Central memory CD8-positive, alpha-beta T cell (primary cell): ENCODE measurements at regions not wholly inside any gene's neighbourhood (a gene's known extent, or its start where the extent isn't known, plus 50 kb on each side); places are given as distances from the start of the nearest gene placed in this dataset.

Source experiments
- ATAC-seq: fragments of 150-1000 bp; cut with Tn5 transposase; replicated peaks from 2 replicates; pipeline ENCODE4 v1.10.0; 2022; ENCODE audit warnings: mild to moderate bottlenecking, moderate FRiP score, moderate number of reproducible peaks; ENCODE audit not compliant: poor library complexity, severe bottlenecking; ENCODE audit errors: extremely low read depth
- DNase-seq, 2 donors: peaks; one replicate each; pipeline ENCODE4 v3.0.0; 2021; ENCODE audit warnings: low spot score in 2 of 2
- H3K27ac Mint-ChIP-seq: one replicate; pipeline ENCODE4 v1.8.0; 2022; ENCODE audit warnings: low read depth, mild to moderate bottlenecking, moderate library complexity, mixed read lengths
- H3K27me3 Mint-ChIP-seq: one replicate; pipeline ENCODE4 v1.8.0; 2022; ENCODE audit warnings: mixed read lengths
- H3K36me3 Mint-ChIP-seq: one replicate; pipeline ENCODE4 v1.8.0; 2022; ENCODE audit warnings: mild to moderate bottlenecking, moderate library complexity, mixed read lengths; ENCODE audit not compliant: insufficient read depth
- H3K4me1 Mint-ChIP-seq: one replicate; pipeline ENCODE4 v1.8.0; 2022; ENCODE audit warnings: mixed read lengths
- H3K4me3 Mint-ChIP-seq: one replicate; pipeline ENCODE4 v1.8.0; 2022; ENCODE audit warnings: mild to moderate bottlenecking, moderate library complexity, mixed read lengths
- H3K9me3 Mint-ChIP-seq: one replicate; pipeline ENCODE4 v1.8.0; 2022; ENCODE audit warnings: mixed read lengths

DNA sequence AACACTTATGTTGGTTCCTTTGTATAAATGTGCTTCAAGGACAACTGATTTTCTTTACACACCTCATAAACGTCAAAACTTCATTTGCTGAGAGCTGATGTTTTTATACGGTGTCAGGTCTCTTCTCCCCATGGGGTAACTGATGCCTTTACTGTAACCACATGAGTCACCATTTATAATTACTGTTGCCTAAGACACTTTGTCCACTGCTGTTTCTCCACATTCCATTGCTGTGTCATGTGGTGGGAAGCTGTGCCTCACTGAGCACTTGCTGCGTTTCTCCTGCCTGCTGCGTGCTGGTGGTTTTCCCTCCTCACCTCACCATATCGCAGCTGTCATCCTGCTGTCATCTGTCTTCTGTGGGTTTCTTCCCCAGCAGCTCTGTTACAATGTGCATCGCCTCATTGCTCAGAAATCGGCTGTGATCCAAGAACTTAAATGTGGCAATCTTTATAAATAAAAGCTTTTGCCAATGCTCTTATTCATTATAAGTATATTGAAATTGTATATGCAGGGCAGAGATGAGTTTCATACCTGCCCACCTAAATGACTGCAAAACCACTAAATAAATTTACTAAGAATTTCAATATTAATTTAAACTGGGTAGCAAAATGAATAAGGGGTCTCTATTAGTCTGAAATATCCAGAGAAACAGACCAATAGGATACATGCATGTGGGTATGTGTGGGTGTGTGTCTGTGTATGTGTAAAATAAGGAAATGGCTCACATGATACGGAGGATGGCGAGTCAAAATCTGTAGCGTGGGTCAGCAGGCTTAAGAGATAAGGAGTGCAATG lies 547.0 kb upstream of the SLITRK5 start:
- Mint-ChIP-seq H3K4me3 (no peak overlapping the region), H3K36me3 (no peaks in the 10 kb centered on the region), H3K9me3 (peaks cover 17% of the 10 kb centered on the region), H3K27me3 (no peaks in the 10 kb centered on the region), H3K27ac (no peak overlapping the region), H3K4me1 (no peaks in the 10 kb centered on the region)
- ATAC-seq = no peak
- DNase-seq = no peak

GRCh38 chr13:87124785-87125074 lies 546.4 kb upstream of the SLITRK5 start:
- peaks cover 22% of the 10 kb centered on the region for H3K9me3 Mint-ChIP-seq
- H3K27me3 Mint-ChIP-seq = no peaks in the 10 kb centered on the region
- no peak for DNase-seq

GRCh38 chr13:87128036-87128435 lies 543.1 kb upstream of the SLITRK5 start:
- DNase-seq = no peak
- no peak overlapping the region for H3K4me3 Mint-ChIP-seq
- peaks cover 23% of the 10 kb centered on the region for H3K9me3 Mint-ChIP-seq
- ATAC-seq = no peak
- no peaks in the 10 kb centered on the region for H3K36me3 Mint-ChIP-seq
- H3K27ac Mint-ChIP-seq = no peak overlapping the region
- H3K4me1 Mint-ChIP-seq = no peaks in the 10 kb centered on the region
- no peaks in the 10 kb centered on the region for H3K27me3 Mint-ChIP-seq

More at GRCh38 chr13:87124785-87125074, 546.4 kb upstream of the SLITRK5 start:
- H3K36me3 Mint-ChIP-seq = no peaks in the 10 kb centered on the region
- H3K4me3 Mint-ChIP-seq = no peak overlapping the region
- no peak for ATAC-seq
- H3K4me1 Mint-ChIP-seq = no peaks in the 10 kb centered on the region
- no peak overlapping the region for H3K27ac Mint-ChIP-seq

DNA sequence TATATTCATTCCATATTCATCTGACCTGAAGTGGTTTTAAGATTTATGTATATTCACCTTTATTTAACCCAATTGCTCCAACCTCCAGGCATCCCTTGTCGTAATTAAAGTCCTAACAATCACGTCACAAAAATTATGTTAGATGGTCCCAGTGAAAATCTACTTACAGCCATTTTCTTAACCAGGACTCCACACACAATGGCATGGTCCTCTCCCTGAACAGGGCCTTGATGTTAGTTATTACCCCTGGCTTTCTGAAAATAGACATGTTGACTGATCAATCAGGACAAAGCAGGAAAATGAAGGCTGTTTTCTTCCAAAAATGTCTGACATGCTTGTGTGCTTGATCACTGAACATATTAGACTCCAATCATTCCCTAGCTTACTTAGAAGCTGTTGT lies 542.7 kb upstream of the SLITRK5 start:
- Mint-ChIP-seq H3K4me3 (no peak overlapping the region), H3K36me3 (no peaks in the 10 kb centered on the region), H3K27me3 (no peaks in the 10 kb centered on the region), H3K4me1 (no peaks in the 10 kb centered on the region), H3K27ac (no peak overlapping the region), H3K9me3 (peaks cover 23% of the 10 kb centered on the region)
- ATAC-seq (no peak), DNase-seq (no peak)

GRCh38 chr13:87129602-87130300 lies 541.4 kb upstream of the SLITRK5 start:
- no peak for ATAC-seq

GRCh38 chr13:87130423-87130822 lies 540.7 kb upstream of the SLITRK5 start:
- Mint-ChIP-seq H3K4me1 (no peaks in the 10 kb centered on the region), H3K27ac (no peak overlapping the region), H3K4me3 (no peak overlapping the region), H3K27me3 (no peaks in the 10 kb centered on the region), H3K9me3 (peaks cover 15% of the 10 kb centered on the region), H3K36me3 (no peaks in the 10 kb centered on the region)
- ATAC-seq = no peak
- DNase-seq = no peak

More at GRCh38 chr13:87129602-87130300, 541.4 kb upstream of the SLITRK5 start:
- DNase-seq = no peak
- Mint-ChIP-seq H3K27me3 (no peaks in the 10 kb centered on the region), H3K27ac (no peak overlapping the region), H3K9me3 (peaks cover 15% of the 10 kb centered on the region), H3K36me3 (no peaks in the 10 kb centered on the region), H3K4me3 (no peak overlapping the region), H3K4me1 (no peaks in the 10 kb centered on the region)

DNA sequence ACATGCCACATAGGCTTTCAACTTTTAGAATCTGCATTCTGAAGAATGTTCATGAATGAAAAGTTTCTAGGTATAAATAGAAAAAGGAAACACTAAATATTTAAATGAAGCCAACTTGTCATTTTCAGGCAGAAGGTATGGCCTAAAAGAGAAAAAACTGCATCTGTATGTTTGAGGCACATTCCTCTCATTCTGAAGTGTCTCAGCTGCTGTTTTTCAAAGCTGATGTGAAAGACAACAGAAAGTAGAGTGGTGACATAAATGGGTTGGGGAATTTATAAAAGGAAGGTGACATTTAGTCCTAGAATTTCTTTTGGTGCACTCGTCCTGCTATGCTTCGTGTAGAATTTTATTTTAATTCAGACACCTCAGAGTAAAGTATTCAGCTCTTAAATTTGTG lies 539.6 kb upstream of the SLITRK5 start:
- Mint-ChIP-seq H3K27ac (no peak overlapping the region), H3K4me3 (no peak overlapping the region), H3K9me3 (peaks cover 11% of the 10 kb centered on the region), H3K4me1 (no peaks in the 10 kb centered on the region), H3K27me3 (no peaks in the 10 kb centered on the region), H3K36me3 (no peaks in the 10 kb centered on the region)
- DNase-seq = no peak
- no peak for ATAC-seq

DNA sequence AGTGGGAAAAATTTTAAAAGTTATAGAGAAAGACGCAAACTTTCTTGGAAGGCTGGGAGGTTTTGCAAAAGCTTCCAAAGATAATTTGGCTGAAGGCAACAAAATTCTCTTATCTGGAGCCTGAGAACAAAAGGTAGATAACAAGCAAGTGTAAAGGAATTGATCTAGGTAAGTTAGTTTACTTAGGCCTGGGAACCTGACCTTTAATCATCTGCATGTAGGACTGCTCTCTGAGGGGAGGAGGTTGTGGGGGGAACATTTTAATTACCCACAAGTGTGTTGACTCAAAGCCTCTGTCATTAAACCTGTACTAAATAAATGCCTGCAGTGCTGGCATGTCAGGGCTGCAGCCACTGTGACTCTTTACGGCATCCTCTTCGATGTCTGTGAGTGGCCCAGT lies 532.3 kb upstream of the SLITRK5 start:
- H3K27me3 Mint-ChIP-seq = no peaks in the 10 kb centered on the region
- DNase-seq = no peak
- H3K9me3 Mint-ChIP-seq = peaks cover 9% of the 10 kb centered on the region
- H3K4me3 Mint-ChIP-seq = no peak overlapping the region
- H3K4me1 Mint-ChIP-seq = no peaks in the 10 kb centered on the region
- no peak overlapping the region for H3K27ac Mint-ChIP-seq
- H3K36me3 Mint-ChIP-seq = no peaks in the 10 kb centered on the region
- ATAC-seq = no peak

- no peaks in the 10 kb centered on the region for H3K4me1 Mint-ChIP-seq
- no peak overlapping the region for H3K27ac Mint-ChIP-seq
- no peaks in the 10 kb centered on the region for H3K36me3 Mint-ChIP-seq
- no peaks in the 10 kb centered on the region for H3K27me3 Mint-ChIP-seq
- ATAC-seq = no peak
- DNase-seq = no peak
- peaks cover 9% of the 10 kb centered on the region for H3K9me3 Mint-ChIP-seq
- H3K4me3 Mint-ChIP-seq = no peak overlapping the region
Measured at GRCh38 chr13:87147076-87147475, 524.1 kb upstream of the SLITRK5 start.

DNA sequence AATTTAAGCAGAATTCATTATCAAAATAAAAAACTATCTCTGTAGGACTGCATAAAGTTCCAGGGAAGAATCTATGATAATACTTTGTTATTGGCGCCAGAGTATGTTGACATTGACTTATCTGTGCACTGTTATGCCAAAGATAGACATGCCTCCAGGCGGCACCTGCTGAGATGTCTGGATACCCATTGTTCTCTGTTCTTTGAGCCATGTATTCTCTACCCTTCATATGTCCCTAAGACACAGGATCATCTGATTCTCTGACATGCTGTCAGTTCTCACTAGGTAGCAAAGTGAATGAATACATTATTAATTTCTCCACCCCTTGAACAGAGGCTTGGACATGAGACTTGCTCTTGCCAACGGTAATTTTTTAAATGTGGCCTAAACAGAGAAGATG lies 517.8 kb upstream of the SLITRK5 start:
- Mint-ChIP-seq H3K36me3 (no peaks in the 10 kb centered on the region), H3K9me3 (peaks cover 4% of the 10 kb centered on the region), H3K4me1 (no peaks in the 10 kb centered on the region), H3K4me3 (no peak overlapping the region), H3K27me3 (no peaks in the 10 kb centered on the region), H3K27ac (no peak overlapping the region)
- ATAC-seq (no peak), DNase-seq (no peak)

- ATAC-seq = no peak
Measured at GRCh38 chr13:87166348-87166747, 504.8 kb upstream of the SLITRK5 start.

DNA sequence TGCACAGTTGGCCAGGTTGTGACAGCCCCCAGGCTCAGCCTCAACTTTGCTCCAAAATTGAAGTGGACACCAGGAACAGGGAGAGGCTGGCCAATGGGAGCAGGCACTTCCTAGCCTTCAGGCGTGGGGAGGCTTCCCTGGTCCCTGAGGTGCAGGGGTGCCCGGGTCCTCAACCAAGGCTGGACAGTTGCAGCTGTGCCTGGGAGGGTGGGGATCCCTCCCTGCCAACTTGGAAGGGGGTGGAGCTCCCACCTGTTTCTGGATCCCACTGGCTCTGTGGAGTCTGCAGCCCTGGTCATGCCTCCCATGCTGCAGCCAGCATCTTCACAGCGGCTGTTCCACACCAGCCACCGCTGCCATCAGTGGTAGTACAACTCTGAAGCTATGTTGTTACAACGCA lies 502.8 kb upstream of the SLITRK5 start:
- Mint-ChIP-seq H3K36me3 (no peaks in the 10 kb centered on the region), H3K27me3 (no peaks in the 10 kb centered on the region), H3K4me1 (no peaks in the 10 kb centered on the region), H3K4me3 (no peak overlapping the region), H3K9me3 (peaks cover 20% of the 10 kb centered on the region), H3K27ac (no peak overlapping the region)
- no peak for DNase-seq
- ATAC-seq = no peak

More at GRCh38 chr13:87166348-87166747, 504.8 kb upstream of the SLITRK5 start:
- Mint-ChIP-seq H3K27ac (no peak overlapping the region), H3K27me3 (no peaks in the 10 kb centered on the region), H3K9me3 (peaks cover 25% of the 10 kb centered on the region), H3K4me3 (no peak overlapping the region), H3K36me3 (no peaks in the 10 kb centered on the region), H3K4me1 (no peaks in the 10 kb centered on the region)
- DNase-seq = no peak

DNA sequence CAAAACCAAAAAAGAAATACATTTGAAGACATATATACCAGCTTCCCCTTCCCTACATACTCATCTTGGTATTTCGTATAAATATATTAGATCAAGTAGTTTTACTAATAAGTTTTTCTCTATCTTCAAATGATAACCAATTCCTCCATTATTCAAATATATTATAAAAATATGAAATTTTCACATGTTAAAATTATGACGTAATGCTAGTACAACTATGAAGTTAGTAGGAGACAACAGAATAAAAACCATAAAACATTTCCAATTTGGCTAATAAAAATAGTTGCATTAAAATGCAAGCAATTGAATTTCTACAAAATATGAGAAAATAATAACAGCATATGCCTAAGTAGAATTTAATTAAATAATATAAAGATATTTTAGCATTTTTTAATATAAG lies 501.8 kb upstream of the SLITRK5 start:
- H3K4me1 Mint-ChIP-seq = no peaks in the 10 kb centered on the region
- H3K36me3 Mint-ChIP-seq = no peaks in the 10 kb centered on the region
- DNase-seq (no peak), ATAC-seq (no peak)
- peaks cover 20% of the 10 kb centered on the region for H3K9me3 Mint-ChIP-seq
- H3K27ac Mint-ChIP-seq = no peak overlapping the region
- H3K27me3 Mint-ChIP-seq = no peaks in the 10 kb centered on the region
- H3K4me3 Mint-ChIP-seq = no peak overlapping the region
